ENCODE measurements at regions not wholly inside any gene's neighbourhood (a gene's known extent, or its start where the extent isn't known, plus 50 kb on each side); places are given as distances from the start of the nearest gene placed in this dataset.

DNA sequence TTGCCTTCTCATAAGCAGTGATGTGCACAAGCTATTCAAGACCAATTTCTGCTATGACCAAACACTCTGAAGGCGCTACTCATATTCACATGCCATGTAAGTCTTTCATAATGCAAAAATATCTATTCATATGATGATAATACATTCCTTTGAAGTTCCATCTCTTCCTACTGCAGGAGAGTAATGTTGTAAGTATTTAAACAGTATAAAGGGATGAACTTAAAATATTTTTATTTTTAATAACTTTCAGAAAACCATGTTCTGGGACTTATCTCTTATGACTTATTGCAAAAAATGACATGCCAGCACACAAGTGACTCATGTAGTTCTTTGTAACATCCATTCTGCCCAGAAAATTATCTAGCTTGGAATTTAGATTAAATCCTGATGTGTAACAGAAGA, 376.4 kb downstream of the KCTD16 start:
- no peak for DNase-seq (ENCODE audit: extremely low spot score in 2 of 2)
- H3K27me3 ChIP-seq, result no peaks in the 10 kb centered on the region
- no peak overlapping the region for H3K4me3 ChIP-seq
- no peaks in the 10 kb centered on the region for H3K36me3 ChIP-seq
- H3K4me1 ChIP-seq, result no peaks in the 10 kb centered on the region
- H3K9me3 ChIP-seq, result no peaks in the 10 kb centered on the region
- no peak overlapping the region for H3K27ac ChIP-seq
- intact Hi-C loops (cut with DNase I), result loop anchor here (5.0 kb wide), 1 partner anchor 1445 kb away; no protein-coding TSS in a partner anchor
- TF ChIP-seq POLR2AphosphoS5 (IDR thresholded peaks at IDR 0.05; ENCODE audit: insufficient read depth in 1 of 2, low read depth in 1 of 2) (no peak), POLR2A (IDR thresholded peaks at IDR 0.05) (no peak), CTCF (IDR thresholded peaks at IDR 0.05) (no peak)

DNA sequence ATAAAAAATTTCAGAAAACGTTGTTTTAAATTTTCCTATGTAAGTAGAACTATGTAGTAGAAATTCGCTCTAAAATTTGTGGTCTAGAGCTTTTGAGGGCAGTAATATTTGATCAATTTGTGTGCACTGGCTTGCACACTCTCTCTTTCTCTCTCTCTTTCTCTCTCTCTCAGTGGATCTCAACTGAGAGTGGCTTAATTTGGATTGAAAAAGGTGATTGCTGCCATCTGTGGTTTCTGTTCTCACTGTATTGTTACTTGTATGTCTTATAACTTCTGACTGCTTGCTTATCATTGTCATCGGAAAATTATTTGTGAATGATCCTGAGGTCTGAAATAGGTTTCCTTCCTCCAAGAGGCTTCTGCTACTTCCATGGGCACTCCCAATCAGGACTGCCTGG, 368.2 kb downstream of the KCTD16 start:
- H3K4me1 ChIP-seq, result no peaks in the 10 kb centered on the region
- intact Hi-C loops (cut with DNase I), result no loop called here
- no peaks in the 10 kb centered on the region for H3K36me3 ChIP-seq
- DNase-seq (ENCODE audit: extremely low spot score in 2 of 2), result no peak
- H3K27me3 ChIP-seq, result no peaks in the 10 kb centered on the region
- TF ChIP-seq CTCF (IDR thresholded peaks at IDR 0.05) (no peak), POLR2AphosphoS5 (IDR thresholded peaks at IDR 0.05; ENCODE audit: insufficient read depth in 1 of 2, low read depth in 1 of 2) (no peak), POLR2A (IDR thresholded peaks at IDR 0.05) (no peak)
- H3K4me3 ChIP-seq, result no peak overlapping the region
- no peak overlapping the region for H3K27ac ChIP-seq
- no peaks in the 10 kb centered on the region for H3K9me3 ChIP-seq

All from vagina (tissue), 2 donors.